ENCODE measurements at regions not wholly inside any gene's neighbourhood (a gene's known extent, or its start where the extent isn't known, plus 50 kb on each side); places are given as distances from the start of the nearest gene placed in this dataset.

DNA sequence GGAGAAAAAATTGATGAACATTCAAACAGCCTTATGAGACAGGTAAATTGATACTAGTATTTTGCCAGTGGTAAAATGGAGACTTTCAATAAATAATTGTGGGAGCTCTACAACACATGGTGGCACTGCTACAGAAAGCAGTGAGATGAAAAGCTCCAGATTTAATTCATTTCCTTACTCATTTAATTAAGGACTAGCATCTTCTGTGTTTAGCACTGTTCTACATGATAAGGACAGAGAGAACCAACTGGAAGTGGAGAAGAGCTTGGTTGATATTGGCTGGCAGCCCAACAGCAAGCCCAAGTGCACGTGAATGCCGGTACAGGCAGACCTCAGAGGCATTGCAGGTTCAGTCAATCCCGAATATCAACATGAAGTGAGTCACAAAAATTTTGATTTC is 470.4 kb upstream of the MYT1L start:
- no TSS peak for BruUV-seq (replicated peaks)

More for the DNA sequence above, 470.4 kb upstream of the MYT1L start:
- no peaks in the 10 kb centered on the region for H3K79me1 ChIP-seq (ENCODE audit: low read depth in 1 of 2, low read length in 2 of 2)
- intact Hi-C loops (cut with micrococcal nuclease) (no loop called here), dilution Hi-C loops (cut with HindIII; ENCODE audit: low sequenced_read_pairs, unreplicated experiment) (no loop called here), in situ Hi-C loops (cut with MboI; ENCODE audit: low sequenced_read_pairs) (no loop called here)
- no peak overlapping the region for H3K9ac ChIP-seq (ENCODE audit: low read depth, low read length)
- no CpG with 5 or more reads among the region's 3 CpGs for WGBS, 2 experiments (ENCODE audit: extremely low coverage in 2 of 2, insufficient read length in 1 of 2)
- no peak overlapping the region for H3K23ac ChIP-seq (ENCODE audit: low read depth, low read length)
- no peak overlapping the region for H2BK20ac ChIP-seq (ENCODE audit: low read depth, low read length)
- no peak overlapping the region for H2AK5ac ChIP-seq (ENCODE audit: low read depth, low read length)
- no peaks in the 10 kb centered on the region for H3K27me3 ChIP-seq (ENCODE audit: control insufficient read depth, insufficient read depth, low read length)
- TF ChIP-seq RAD21 (IDR thresholded peaks at IDR 0.05; ENCODE audit: low read length) (no peak), CEBPB (IDR thresholded peaks at IDR 0.05; ENCODE audit: low read depth, low read length) (no peak), POLR2A (IDR thresholded peaks at IDR 0.05; ENCODE audit: low read depth, low read length) (no peak)
- TF ChIP-seq, protein P1, sequence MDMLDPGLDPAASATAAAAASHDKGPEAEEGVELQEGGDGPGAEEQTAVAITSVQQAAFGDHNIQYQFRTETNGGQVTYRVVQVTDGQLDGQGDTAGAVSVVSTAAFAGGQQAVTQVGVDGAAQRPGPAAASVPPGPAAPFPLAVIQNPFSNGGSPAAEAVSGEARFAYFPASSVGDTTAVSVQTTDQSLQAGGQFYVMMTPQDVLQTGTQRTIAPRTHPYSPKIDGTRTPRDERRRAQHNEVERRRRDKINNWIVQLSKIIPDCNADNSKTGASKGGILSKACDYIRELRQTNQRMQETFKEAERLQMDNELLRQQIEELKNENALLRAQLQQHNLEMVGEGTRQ (IDR thresholded peaks at IDR 0.05; ENCODE audit: low read depth, low read length), result no peak
- ChIA-PET CTCF (no interaction called here), POLR2A (ENCODE audit: unreplicated experiment) (no interaction called here)
- no peaks in the 10 kb centered on the region for H4K20me1 ChIP-seq (ENCODE audit: insufficient read depth, low read length)
- H3K9me1 ChIP-seq (ENCODE audit: insufficient read depth, low read length), result no peaks in the 10 kb centered on the region
- H2BK5ac ChIP-seq (ENCODE audit: low read depth, low read length, poor library complexity, severe bottlenecking), result no peak overlapping the region
- no peak overlapping the region for H4K8ac ChIP-seq (ENCODE audit: low read depth in 2 of 2, low read length in 2 of 2)
- H3K4me3 ChIP-seq (ENCODE audit: insufficient read depth, low read depth, low read length), result no peak overlapping the region
- H3K56ac ChIP-seq (ENCODE audit: extremely low read depth, insufficient read depth, low read length), result no peak overlapping the region
- ATAC-seq (ENCODE audit: low read depth) (no peak), DNase-seq (no peak)
- no peaks in the 10 kb centered on the region for H3K36me3 ChIP-seq (ENCODE audit: control insufficient read depth, insufficient read depth, low read length)
- no peak overlapping the region for H2AFZ ChIP-seq (replicated peaks; ENCODE audit: low read length, poor library complexity)
- H3K14ac ChIP-seq (replicated peaks; ENCODE audit: low read depth, low read length), result no peak overlapping the region
- no peak overlapping the region for H4K91ac ChIP-seq (ENCODE audit: insufficient read depth, low read depth, low read length)
- no peak overlapping the region for H2BK120ac ChIP-seq (ENCODE audit: low read depth, low read length)
- H3K27ac ChIP-seq (ENCODE audit: insufficient read depth, low read length), result no peak overlapping the region
- no peak overlapping the region for H2AK9ac ChIP-seq (replicated peaks; ENCODE audit: low read depth, low read length, poor library complexity)
- no peaks in the 10 kb centered on the region for H3K4me1 ChIP-seq (ENCODE audit: control insufficient read depth, insufficient read depth, low read length)
- H2BK15ac ChIP-seq (ENCODE audit: low read depth, low read length), result no peak overlapping the region
- H3K4me2 ChIP-seq (ENCODE audit: low read depth, low read length), result no peak overlapping the region
- no peak overlapping the region for H4K5ac ChIP-seq (ENCODE audit: low read depth, low read length)
- H3K9me3 ChIP-seq (ENCODE audit: control insufficient read depth, insufficient read depth, low read length), result peaks cover 30% of the 10 kb centered on the region
- no peak overlapping the region for H3K18ac ChIP-seq (ENCODE audit: low read depth, low read length)
- no peak overlapping the region for H3K4ac ChIP-seq (ENCODE audit: low read depth, low read length)
